H1 (cell line): ENCODE measurements at regions not wholly inside any gene's neighbourhood (a gene's known extent, or its start where the extent isn't known, plus 50 kb on each side); places are given as distances from the start of the nearest gene placed in this dataset.

Source experiments
- CTCF ChIA-PET: fragments of 300-600 bp; sonication (Branson Sonifier 250); formaldehyde crosslinking; loops from one replicate; lab custom pipeline; 2021; ENCODE audit not compliant: partially characterized antibody; lab: Charles Lee
- POLR2A ChIA-PET: fragments of 300-600 bp; sonication (Branson Sonifier 250); formaldehyde crosslinking; loops from one replicate; lab custom pipeline; 2021; ENCODE audit warnings: inconsistent platforms; ENCODE audit not compliant: partially characterized antibody; lab: Charles Lee
- DNase-seq, 2 experiments: peaks; one replicate each; pipeline versions ENCODE4 v3.0.0 to v3.0.0-alpha.2; 2010 to 2022; ENCODE audit warnings: low spot score in 2 of 2, low read depth in 1 of 2, mixed read lengths in 1 of 2
- FAIRE-seq: peaks from 2 replicates; lab custom pipeline; 2011; peaks lifted over from hg19 to GRCh38; lab: Jason Lieb, UNC
- H2AFZ ChIP-seq: 2 replicates; pipeline ENCODE4 v1.8.1; 2012; ENCODE audit warnings: low read length, inconsistent platforms
- H2AK5ac ChIP-seq: 2 replicates; pipeline ENCODE4 v1.6.1; 2013; ENCODE audit warnings: low read depth, low read length
- H2BK120ac ChIP-seq: replicated peaks from 2 replicates; pipeline ENCODE3; 2013; ENCODE audit warnings: low read depth, low read length, inconsistent platforms
- H2BK12ac ChIP-seq: 2 replicates; pipeline ENCODE4 v1.6.1; 2013; ENCODE audit warnings: low read depth, low read length
- H2BK15ac ChIP-seq: 2 replicates; pipeline ENCODE4 v1.6.1; 2013; ENCODE audit warnings: low read length
- H2BK20ac ChIP-seq: 2 replicates; pipeline ENCODE4 v1.6.1; 2013; ENCODE audit warnings: low read length
- H2BK5ac ChIP-seq: 2 replicates; pipeline ENCODE4 v1.6.1; 2013; ENCODE audit warnings: low read depth, low read length
- H3K14ac ChIP-seq: 2 replicates; pipeline ENCODE4 v1.6.1; 2013; ENCODE audit warnings: inconsistent platforms; ENCODE audit not compliant: insufficient read length
- H3K18ac ChIP-seq: 2 replicates; pipeline ENCODE4 v1.6.1; 2013; ENCODE audit warnings: low read length; ENCODE audit errors: extremely low read depth
- H3K23ac ChIP-seq: 2 replicates; pipeline ENCODE4 v1.6.1; 2013; ENCODE audit warnings: inconsistent platforms; ENCODE audit not compliant: insufficient read length
- H3K23me2 ChIP-seq: 2 replicates; pipeline ENCODE4 v1.6.1; 2013; ENCODE audit warnings: low read depth, low read length
- H3K27ac ChIP-seq: 2 replicates; pipeline ENCODE4 v1.6.1; 2011; ENCODE audit warnings: low read depth, low read length, inconsistent platforms
- H3K27me3 ChIP-seq, 4 experiments: replicated peaks in 1 of 4; 1 replicate in 1 of 4; 2 replicates in 3 of 4; pipeline versions ENCODE4 v1.6.1 to v1.8.1; 2011 to 2013; ENCODE audit warnings: low read length in 3 of 4, mild to moderate bottlenecking in 3 of 4, inconsistent platforms in 2 of 4, mixed read lengths in 2 of 4, moderate library complexity in 1 of 4; ENCODE audit not compliant: control insufficient read depth in 3 of 4, insufficient read depth in 3 of 4; ENCODE audit errors: extremely low read depth in 1 of 4
- H3K36me3 ChIP-seq, 4 experiments: 2 replicates each; pipeline versions ENCODE4 v1.6.1 to v1.8.1; 2011 to 2013; ENCODE audit warnings: mild to moderate bottlenecking in 4 of 4, low read length in 3 of 4, moderate library complexity in 2 of 4, control low read depth in 1 of 4, inconsistent platforms in 1 of 4; ENCODE audit not compliant: insufficient read depth in 4 of 4, control insufficient read depth in 2 of 4
- H3K4ac ChIP-seq: replicated peaks from 2 replicates; pipeline ENCODE3; 2013; ENCODE audit warnings: low read length, low read depth, mixed read lengths, inconsistent platforms; ENCODE audit not compliant: insufficient read length
- H3K4me1 ChIP-seq, 4 experiments: replicated peaks in 1 of 4; 1 replicate in 1 of 4; 2 replicates in 3 of 4; pipeline versions ENCODE4 v1.6.1 to v1.8.1; 2011 to 2013; ENCODE audit warnings: low read length in 3 of 4, inconsistent platforms in 2 of 4, mixed read lengths in 1 of 4; ENCODE audit not compliant: insufficient read depth in 4 of 4, control insufficient read depth in 3 of 4
- H3K4me2 ChIP-seq, 2 experiments: 2 replicates each; pipeline versions ENCODE4 v1.6.1 to v1.8.1; 2011 to 2013; ENCODE audit warnings: low read depth in 2 of 2, low read length in 2 of 2, control low read depth in 1 of 2, inconsistent platforms in 1 of 2, mild to moderate bottlenecking in 1 of 2; ENCODE audit not compliant: insufficient read depth in 1 of 2
- H3K4me3 ChIP-seq, 4 experiments: fragments of 200-600, 300-600 bp in 1 of 4; sonication (generic), shearing (Covaris generic), sonication (Bioruptor Twin) in 1 of 4; 2 replicates each; pipeline versions ENCODE4 v1.5.1 to v1.8.1; 2011 to 2016; ENCODE audit warnings: low read length in 4 of 4, low read depth in 3 of 4, control low read depth in 2 of 4, inconsistent platforms in 2 of 4, mild to moderate bottlenecking in 2 of 4, mixed read lengths in 1 of 4, moderate library complexity in 1 of 4; ENCODE audit not compliant: insufficient read depth in 2 of 4; ENCODE audit errors: extremely low read depth in 1 of 4
- H3K56ac ChIP-seq: replicated peaks from 2 replicates; pipeline ENCODE3; 2013; ENCODE audit warnings: low read depth, mild to moderate bottlenecking, mixed read lengths, low read length, inconsistent platforms; ENCODE audit not compliant: insufficient read length
- H3K79me1 ChIP-seq: 2 replicates; pipeline ENCODE4 v1.6.1; 2013; ENCODE audit warnings: low read depth, low read length, control low read depth
- H3K79me2 ChIP-seq, 2 experiments: 2 replicates each; pipeline versions ENCODE4 v1.6.1 to v1.8.1; 2012 to 2013; ENCODE audit warnings: low read length in 2 of 2, mild to moderate bottlenecking in 2 of 2, inconsistent platforms in 1 of 2; ENCODE audit not compliant: insufficient read depth in 2 of 2, control insufficient read depth in 1 of 2
- H3K9ac ChIP-seq, 4 experiments: replicated peaks in 1 of 4; 1 replicate in 1 of 4; 2 replicates in 3 of 4; pipeline versions ENCODE4 v1.6.1 to v1.8.1; 2011 to 2013; ENCODE audit warnings: low read depth in 3 of 4, low read length in 3 of 4, control low read depth in 2 of 4, mild to moderate bottlenecking in 2 of 4, moderate library complexity in 2 of 4, inconsistent platforms in 1 of 4; ENCODE audit errors: extremely low read depth in 1 of 4
- H3K9me3 ChIP-seq, 2 experiments: 2 replicates each; pipeline versions ENCODE4 v1.6.1 to v1.8.1; 2012 to 2013; ENCODE audit warnings: mild to moderate bottlenecking in 2 of 2, moderate library complexity in 2 of 2, control low read depth in 1 of 2, inconsistent platforms in 1 of 2, low read depth in 1 of 2, low read length in 1 of 2, mixed read lengths in 1 of 2; ENCODE audit not compliant: insufficient read depth in 2 of 2
- H4K20me1 ChIP-seq, 2 experiments: replicated peaks in 1 of 2; 2 replicates each; pipeline versions ENCODE3 to v1.8.1; 2011 to 2013; ENCODE audit warnings: inconsistent platforms in 2 of 2, low read length in 2 of 2, mild to moderate bottlenecking in 1 of 2; ENCODE audit not compliant: insufficient read depth in 2 of 2, control insufficient read depth in 1 of 2
- H4K5ac ChIP-seq: 2 replicates; pipeline ENCODE4 v1.6.1; 2013; ENCODE audit warnings: low read length, low read depth, mixed read lengths, inconsistent platforms; ENCODE audit not compliant: insufficient read length
- H4K8ac ChIP-seq: 2 replicates; pipeline ENCODE4 v1.8.0; 2013; ENCODE audit warnings: mild to moderate bottlenecking, moderate library complexity, low read length, inconsistent platforms; ENCODE audit not compliant: insufficient read depth; ENCODE audit errors: extremely low read depth
- H4K91ac ChIP-seq: replicated peaks from 2 replicates; pipeline ENCODE3; 2013; ENCODE audit warnings: low read length, mixed read lengths, inconsistent platforms; ENCODE audit not compliant: insufficient read length
- HDAC6 ChIP-seq: IDR thresholded peaks from one replicate; pipeline ENCODE4 v1.7.1; 2012; ENCODE audit warnings: low read depth, mild to moderate bottlenecking, inconsistent platforms, low read length, moderate library complexity
- WGBS, 2 experiments: shearing (Covaris generic) in 1 of 2; methylation state at CpG; one replicate each; pipeline versions ENCODE4 v1.1.6 to v1.1.7; 2013 to 2015; ENCODE audit warnings: low lambda C conversion rate in 2 of 2, mixed read lengths in 2 of 2, inconsistent platforms in 1 of 2, low coverage in 1 of 2, missing lambda C conversion rate in 1 of 2; ENCODE audit not compliant: insufficient replicate concordance in 2 of 2, insufficient coverage in 1 of 2, insufficient read length in 1 of 2; ENCODE audit errors: extremely low coverage in 1 of 2, missing lambda C conversion rate in 1 of 2; 5-methylcytosine and 5-hydroxymethylcytosine counted together

DNA sequence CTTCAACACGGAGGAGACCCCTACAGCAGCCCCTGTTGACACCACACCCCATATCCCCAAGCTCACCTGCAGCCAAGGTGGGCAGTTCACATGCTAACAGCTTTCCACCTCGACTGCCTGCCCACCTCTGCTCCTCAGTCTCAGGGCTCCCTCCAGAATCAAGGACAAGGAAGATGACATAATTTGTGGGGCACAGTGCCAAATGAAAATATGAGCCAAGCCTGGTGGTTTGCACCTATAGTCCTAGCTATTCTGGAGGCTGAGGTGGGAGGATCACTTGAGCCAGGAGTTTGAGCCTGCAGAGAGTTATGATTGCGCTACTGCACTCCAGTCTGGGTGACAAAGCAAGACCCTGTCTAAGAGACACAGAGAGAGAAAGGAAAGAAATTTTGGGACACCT lies 516.3 kb downstream of the BCOR start:
- no peak overlapping the region for H4K5ac ChIP-seq
- H3K18ac ChIP-seq = no peak overlapping the region
- no peak overlapping the region for H3K23ac ChIP-seq
- H3K27me3 ChIP-seq = no peaks in the 10 kb centered on the region
- H4K20me1 ChIP-seq = no peaks in the 10 kb centered on the region
- no peak overlapping the region for H2BK12ac ChIP-seq
- FAIRE-seq = no peak
- H3K4me3 ChIP-seq = no peak overlapping the region
- H2BK120ac ChIP-seq = no peak overlapping the region
- H3K9me3 ChIP-seq = peaks cover 0 to 2% of the 10 kb centered on the region in 2 experiments; a peak in 1 of 4 replicates
- H2BK5ac ChIP-seq = no peak overlapping the region
- H3K56ac ChIP-seq = no peak overlapping the region
- ChIA-PET CTCF (interaction anchor here (0.9 kb wide), 1 partner anchor 178 kb away, joined by 3 read pairs; no protein-coding TSS in a partner anchor), POLR2A (no interaction called here)
- no peak overlapping the region for H2BK20ac ChIP-seq
- no peak overlapping the region for H3K27ac ChIP-seq
- no peaks in the 10 kb centered on the region for H3K36me3 ChIP-seq
- no peak overlapping the region for H3K14ac ChIP-seq
- no peak overlapping the region for H4K91ac ChIP-seq
- no peaks in the 10 kb centered on the region for H3K23me2 ChIP-seq
- no peak overlapping the region for H3K9ac ChIP-seq
- H4K8ac ChIP-seq = no peak overlapping the region
- H2AK5ac ChIP-seq = no peak overlapping the region
- no peak for DNase-seq
- WGBS, 2 experiments = 90% methylated on average over 3 of the region's 3 CpGs; no CpG with 5 or more reads in 1 of the 2 experiments
- H3K4me1 ChIP-seq = no peaks in the 10 kb centered on the region
- no peak overlapping the region for H3K4ac ChIP-seq
- H2AFZ ChIP-seq = no peak overlapping the region
- H2BK15ac ChIP-seq = no peak overlapping the region
- H3K79me1 ChIP-seq = no peaks in the 10 kb centered on the region
- no peak overlapping the region for H3K4me2 ChIP-seq
- no peaks in the 10 kb centered on the region for H3K79me2 ChIP-seq
- TF ChIP-seq HDAC6 = no peak
